CD14-positive monocyte (primary cell): ENCODE measurements at regions not wholly inside any gene's neighbourhood (a gene's known extent, or its start where the extent isn't known, plus 50 kb on each side); places are given as distances from the start of the nearest gene placed in this dataset.

Experiments used
- DNase-seq, 3 donors: peaks; one replicate each; pipeline ENCODE4 v3.0.0-alpha.2; 2011 to 2022
- H2AFZ ChIP-seq: 2 replicates; pipeline ENCODE4 v1.6.0; 2012; ENCODE audit warnings: mild to moderate bottlenecking, low read depth, low read length, inconsistent platforms; ENCODE audit not compliant: insufficient read depth, poor library complexity, severe bottlenecking
- H3K27ac ChIP-seq, 2 donors: 1 replicate in 1 of 2; 2 replicates in 1 of 2; pipeline ENCODE4 v1.5.1; 2012 to 2013; ENCODE audit warnings: low read length in 2 of 2, control low read depth in 1 of 2, inconsistent platforms in 1 of 2, low read depth in 1 of 2, mild to moderate bottlenecking in 1 of 2
- H3K27me3 ChIP-seq, 2 donors: one replicate each; pipeline versions ENCODE4 v1.6.0 to v1.6.1; 2011 to 2013; ENCODE audit warnings: low read length in 2 of 2; ENCODE audit not compliant: control insufficient read depth in 2 of 2, insufficient read depth in 2 of 2
- H3K36me3 ChIP-seq, 2 donors: replicated peaks in 1 of 2; 1 replicate in 1 of 2; 2 replicates in 1 of 2; pipeline versions ENCODE4 v1.5.1 to v1.6.1; 2012 to 2013; ENCODE audit warnings: low read length in 2 of 2, control low read depth in 1 of 2, inconsistent platforms in 1 of 2, mild to moderate bottlenecking in 1 of 2; ENCODE audit not compliant: insufficient read depth in 2 of 2, control insufficient read depth in 1 of 2
- H3K4me1 ChIP-seq, 2 donors: 1 replicate in 1 of 2; 2 replicates in 1 of 2; pipeline versions ENCODE4 v1.5.1 to v1.6.1; 2012 to 2013; ENCODE audit warnings: low read length in 2 of 2, control low read depth in 1 of 2, inconsistent platforms in 1 of 2, mild to moderate bottlenecking in 1 of 2, moderate library complexity in 1 of 2; ENCODE audit not compliant: insufficient read depth in 2 of 2, control insufficient read depth in 1 of 2
- H3K4me2 ChIP-seq: replicated peaks from 2 replicates; pipeline ENCODE3; 2012; ENCODE audit warnings: low read length, moderate library complexity, mild to moderate bottlenecking; ENCODE audit not compliant: poor library complexity, severe bottlenecking; ENCODE audit errors: extremely low read depth
- H3K4me3 ChIP-seq, 3 experiments: fragments of 200-600 bp in 1 of 3; sonication (generic) in 1 of 3; replicated peaks in 1 of 3; 1 replicate in 2 of 3; 2 replicates in 1 of 3; pipeline ENCODE4 v1.5.1; 2011 to 2013; ENCODE audit warnings: low read length in 3 of 3, mild to moderate bottlenecking in 3 of 3, control low read depth in 2 of 3, low read depth in 2 of 3, inconsistent platforms in 1 of 3, moderate library complexity in 1 of 3
- H3K79me2 ChIP-seq: 2 replicates; pipeline ENCODE4 v1.6.0; 2012; ENCODE audit warnings: mild to moderate bottlenecking, control low read depth, inconsistent platforms, low read length, moderate library complexity; ENCODE audit not compliant: insufficient read depth
- H3K9ac ChIP-seq: 2 replicates; pipeline ENCODE4 v1.6.0; 2017; ENCODE audit warnings: low read length, mild to moderate bottlenecking; ENCODE audit not compliant: insufficient read depth, poor library complexity, severe bottlenecking
- H3K9me3 ChIP-seq, 2 donors: replicated peaks in 1 of 2; 1 replicate in 1 of 2; 2 replicates in 1 of 2; pipeline versions ENCODE4 v1.5.1 to v1.6.1; 2012 to 2013; ENCODE audit warnings: low read length in 2 of 2, control low read depth in 1 of 2; ENCODE audit not compliant: control insufficient read depth in 1 of 2, insufficient read depth in 1 of 2
- H4K20me1 ChIP-seq: 2 replicates; pipeline ENCODE4 v1.6.0; 2012; ENCODE audit warnings: mild to moderate bottlenecking, low read length, control low read depth, moderate library complexity; ENCODE audit not compliant: insufficient read depth
- H3K27ac Mint-ChIP-seq, 7 donors: one replicate each; pipeline ENCODE4 v1.8.0; 2020; ENCODE audit warnings: mild to moderate bottlenecking in 7 of 7, mixed read lengths in 7 of 7, moderate library complexity in 6 of 7, inconsistent platforms in 2 of 7
- H3K27me3 Mint-ChIP-seq, 3 donors: one replicate each; pipeline ENCODE4 v1.8.0; 2021 to 2022; ENCODE audit warnings: low read depth in 3 of 3, mild to moderate bottlenecking in 3 of 3, mixed read lengths in 3 of 3, moderate library complexity in 3 of 3, inconsistent platforms in 1 of 3
- H3K36me3 Mint-ChIP-seq, 2 donors: one replicate each; pipeline ENCODE4 v1.8.0; 2020; ENCODE audit warnings: mixed read lengths in 2 of 2, inconsistent platforms in 1 of 2, mild to moderate bottlenecking in 1 of 2
- H3K4me1 Mint-ChIP-seq: one replicate; pipeline ENCODE4 v1.8.0; 2020; ENCODE audit warnings: mild to moderate bottlenecking, mixed read lengths
- H3K4me3 Mint-ChIP-seq, 2 donors: one replicate each; pipeline ENCODE4 v1.8.0; 2020; ENCODE audit warnings: mild to moderate bottlenecking in 2 of 2, mixed read lengths in 2 of 2, moderate library complexity in 1 of 2
- H3K9me3 Mint-ChIP-seq, 7 donors: one replicate each; pipeline ENCODE4 v1.8.0; 2020 to 2022; ENCODE audit warnings: mixed read lengths in 7 of 7, mild to moderate bottlenecking in 6 of 7, moderate library complexity in 6 of 7, inconsistent platforms in 2 of 7
- WGBS: methylation state at CpG from one replicate; pipeline ENCODE4 v1.1.5; 2013; ENCODE audit warnings: missing lambda C conversion rate; ENCODE audit not compliant: insufficient coverage; 5-methylcytosine and 5-hydroxymethylcytosine counted together
- intact Hi-C, 2 donors: fragments of 100-400 bp; cut with micrococcal nuclease; formaldehyde crosslinking; loops; one replicate each; pipeline versions ENCODE4 v1.15.0 to v1.15.1; 2023
- TF ChIP-seq, protein P1 (sequence below): fragments of 200-600 bp; IDR thresholded peaks from one replicate; pipeline ENCODE4 v1.8.0; 2022; ENCODE audit warnings: antibody characterized with exemption, mild to moderate bottlenecking

DNA sequence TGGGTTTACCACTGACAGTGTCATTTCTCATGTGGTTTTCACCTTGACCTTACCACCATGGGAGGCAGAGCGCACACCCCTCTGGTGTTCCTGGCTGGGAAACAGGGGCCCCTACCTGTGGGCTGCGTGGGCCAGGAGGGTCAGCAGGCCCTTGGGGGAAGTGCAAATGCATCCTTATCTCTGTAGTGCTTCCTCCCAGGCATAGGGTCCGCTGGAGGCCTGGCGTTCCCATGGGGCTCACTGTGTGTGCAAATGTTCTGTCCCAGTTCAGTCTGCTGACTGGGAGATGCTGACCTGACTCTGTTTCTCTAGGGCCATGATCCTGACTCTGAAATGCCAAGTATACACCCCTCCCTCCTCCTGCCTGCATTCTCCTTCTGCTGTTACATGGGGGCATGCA lies 81.3 kb downstream of the SLC25A47 start:
- H3K36me3 Mint-ChIP-seq, result peaks cover 7 to 21% of the 10 kb centered on the region in 2 donors
- Histone ChIP-seq H4K20me1 (no peaks in the 10 kb centered on the region), H3K36me3 (no peaks in the 10 kb centered on the region), H3K9ac (no peak overlapping the region), H2AFZ (no peak overlapping the region), H3K9me3 (no peaks in the 10 kb centered on the region), H3K4me1 (peaks cover 43 to 49% of the 10 kb centered on the region in 2 donors), H3K79me2 (peaks cover 4% of the 10 kb centered on the region), H3K4me3 (no peak overlapping the region), H3K4me2 (no peak overlapping the region), H3K27me3 (no peaks in the 10 kb centered on the region), H3K27ac (no peak overlapping the region)
- WGBS, result 58% methylated on average over 4 of the region's 4 CpGs
- peak overlapping the region in 3 of 7 donors; percentile 25 to 76 (median 67) for H3K27ac Mint-ChIP-seq
- peaks cover 0 to 3% (median 0%) of the 10 kb centered on the region in 3 donors for H3K27me3 Mint-ChIP-seq
- TF ChIP-seq, protein P1, sequence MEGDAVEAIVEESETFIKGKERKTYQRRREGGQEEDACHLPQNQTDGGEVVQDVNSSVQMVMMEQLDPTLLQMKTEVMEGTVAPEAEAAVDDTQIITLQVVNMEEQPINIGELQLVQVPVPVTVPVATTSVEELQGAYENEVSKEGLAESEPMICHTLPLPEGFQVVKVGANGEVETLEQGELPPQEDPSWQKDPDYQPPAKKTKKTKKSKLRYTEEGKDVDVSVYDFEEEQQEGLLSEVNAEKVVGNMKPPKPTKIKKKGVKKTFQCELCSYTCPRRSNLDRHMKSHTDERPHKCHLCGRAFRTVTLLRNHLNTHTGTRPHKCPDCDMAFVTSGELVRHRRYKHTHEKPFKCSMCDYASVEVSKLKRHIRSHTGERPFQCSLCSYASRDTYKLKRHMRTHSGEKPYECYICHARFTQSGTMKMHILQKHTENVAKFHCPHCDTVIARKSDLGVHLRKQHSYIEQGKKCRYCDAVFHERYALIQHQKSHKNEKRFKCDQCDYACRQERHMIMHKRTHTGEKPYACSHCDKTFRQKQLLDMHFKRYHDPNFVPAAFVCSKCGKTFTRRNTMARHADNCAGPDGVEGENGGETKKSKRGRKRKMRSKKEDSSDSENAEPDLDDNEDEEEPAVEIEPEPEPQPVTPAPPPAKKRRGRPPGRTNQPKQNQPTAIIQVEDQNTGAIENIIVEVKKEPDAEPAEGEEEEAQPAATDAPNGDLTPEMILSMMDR, result no peak
- intact Hi-C loops, result loop anchor here in 1 of 2 donors (5.0 kb wide), 1 partner anchor 33 kb away; no protein-coding TSS in a partner anchor
- no peak for DNase-seq
- H3K4me3 Mint-ChIP-seq, result no peak overlapping the region
- H3K4me1 Mint-ChIP-seq, result peaks cover 69% of the 10 kb centered on the region
- H3K9me3 Mint-ChIP-seq, result no peaks in the 10 kb centered on the region

DNA sequence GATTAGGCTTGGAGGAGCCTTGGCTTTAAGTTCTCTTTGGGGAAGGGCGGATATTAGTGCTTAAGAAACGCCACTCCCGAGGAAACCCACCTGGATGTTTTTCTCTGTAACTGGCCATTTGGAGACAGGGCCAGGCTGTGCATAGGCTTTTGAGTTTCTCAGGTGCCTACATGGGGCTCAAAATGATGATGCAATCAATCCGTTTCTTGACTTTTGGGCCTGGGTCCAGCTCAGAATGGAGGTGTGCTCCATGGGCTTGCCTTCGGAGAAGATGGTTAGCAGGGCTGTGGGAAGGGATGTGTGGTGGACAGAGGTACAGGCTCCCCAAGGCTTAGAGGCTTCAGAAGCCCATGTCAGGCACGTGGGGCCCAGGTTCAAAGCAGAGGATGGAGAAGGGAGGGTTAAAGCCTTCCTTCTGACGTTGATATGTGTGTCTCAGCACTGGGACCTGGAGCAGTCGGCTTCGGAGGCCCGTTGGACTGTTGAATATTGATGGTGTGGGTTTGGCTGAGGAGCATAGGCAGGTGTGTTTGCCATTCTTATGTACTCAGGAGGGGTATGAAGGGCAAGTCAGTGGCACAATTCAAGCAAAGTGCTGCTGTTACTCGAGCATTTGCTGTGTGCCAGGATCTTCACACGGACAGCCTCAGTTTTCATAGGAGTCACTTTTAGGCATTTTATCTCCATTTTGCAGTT lies 82.8 kb downstream of the SLC25A47 start:
- DNase-seq, result no peak
- H3K27ac ChIP-seq, result peak overlapping the region; percentile 49 to 90
- no peaks in the 10 kb centered on the region for H3K36me3 ChIP-seq
- peak overlapping the region; percentile 30 for H3K9ac ChIP-seq
- H3K4me3 ChIP-seq, result no peak overlapping the region
- H3K27me3 ChIP-seq, result no peaks in the 10 kb centered on the region
- H3K27ac Mint-ChIP-seq, result peak overlapping the region; percentile 25 to 97 (median 94)
- H3K4me3 Mint-ChIP-seq, result peak overlapping the region in 1 of 2 donors; percentile 7
- TF ChIP-seq, protein P1, result no peak
- no peak overlapping the region for H3K4me2 ChIP-seq
- H3K36me3 Mint-ChIP-seq, result peaks cover 7 to 23% of the 10 kb centered on the region in 2 donors
- peaks cover 4% of the 10 kb centered on the region for H3K79me2 ChIP-seq
- H3K27me3 Mint-ChIP-seq, result peaks cover 0 to 3% (median 0%) of the 10 kb centered on the region in 3 donors
- 88% methylated on average over 12 of the region's 12 CpGs for WGBS
- peaks cover 40 to 44% of the 10 kb centered on the region in 2 donors for H3K4me1 ChIP-seq
- H3K4me1 Mint-ChIP-seq, result peaks cover 67% of the 10 kb centered on the region
- H4K20me1 ChIP-seq, result no peaks in the 10 kb centered on the region
- no peaks in the 10 kb centered on the region for H3K9me3 Mint-ChIP-seq
- H3K9me3 ChIP-seq, result no peaks in the 10 kb centered on the region
- intact Hi-C loops, result no loop called here
- H2AFZ ChIP-seq, result no peak overlapping the region
